ENCODE measurements at regions not wholly inside any gene's neighbourhood (a gene's known extent, or its start where the extent isn't known, plus 50 kb on each side); places are given as distances from the start of the nearest gene placed in this dataset.
A peak's percentile ranks its signal among the peaks of the same experiment; 100 is the strongest.

GRCh38 chr14:54223831-54224402 lies 172.9 kb upstream of the CDKN3 start:
- Histone ChIP-seq H3K79me2 (ENCODE audit: insufficient read depth, low read length) (no peaks in the 10 kb centered on the region), H3K4me3 (ENCODE audit: insufficient read depth, low read length) (no peak overlapping the region), H3K4me2 (ENCODE audit: insufficient read depth, low read length) (no peak overlapping the region), H3K4me1 (ENCODE audit: insufficient read depth, low read length) (peaks cover 5% of the 10 kb centered on the region), H2AFZ (ENCODE audit: low read length) (no peak overlapping the region), H4K20me1 (ENCODE audit: insufficient read depth, low read length) (no peaks in the 10 kb centered on the region), H3K9me3 (ENCODE audit: low read depth, low read length) (no peaks in the 10 kb centered on the region), H3K27me3 (ENCODE audit: insufficient read depth, low read length) (peaks cover 14% of the 10 kb centered on the region), H3K27ac (ENCODE audit: low read depth, low read length) (no peak overlapping the region), H3K36me3 (ENCODE audit: insufficient read depth, low read length) (no peaks in the 10 kb centered on the region)
- DNase-seq (ENCODE audit: insufficient read length, low spot score, missing footprints), result no peak
- TF ChIP-seq, protein P1, sequence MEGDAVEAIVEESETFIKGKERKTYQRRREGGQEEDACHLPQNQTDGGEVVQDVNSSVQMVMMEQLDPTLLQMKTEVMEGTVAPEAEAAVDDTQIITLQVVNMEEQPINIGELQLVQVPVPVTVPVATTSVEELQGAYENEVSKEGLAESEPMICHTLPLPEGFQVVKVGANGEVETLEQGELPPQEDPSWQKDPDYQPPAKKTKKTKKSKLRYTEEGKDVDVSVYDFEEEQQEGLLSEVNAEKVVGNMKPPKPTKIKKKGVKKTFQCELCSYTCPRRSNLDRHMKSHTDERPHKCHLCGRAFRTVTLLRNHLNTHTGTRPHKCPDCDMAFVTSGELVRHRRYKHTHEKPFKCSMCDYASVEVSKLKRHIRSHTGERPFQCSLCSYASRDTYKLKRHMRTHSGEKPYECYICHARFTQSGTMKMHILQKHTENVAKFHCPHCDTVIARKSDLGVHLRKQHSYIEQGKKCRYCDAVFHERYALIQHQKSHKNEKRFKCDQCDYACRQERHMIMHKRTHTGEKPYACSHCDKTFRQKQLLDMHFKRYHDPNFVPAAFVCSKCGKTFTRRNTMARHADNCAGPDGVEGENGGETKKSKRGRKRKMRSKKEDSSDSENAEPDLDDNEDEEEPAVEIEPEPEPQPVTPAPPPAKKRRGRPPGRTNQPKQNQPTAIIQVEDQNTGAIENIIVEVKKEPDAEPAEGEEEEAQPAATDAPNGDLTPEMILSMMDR (IDR thresholded peaks at IDR 0.05; ENCODE audit: extremely low read depth, low read depth, low read length), result no peak

DNA sequence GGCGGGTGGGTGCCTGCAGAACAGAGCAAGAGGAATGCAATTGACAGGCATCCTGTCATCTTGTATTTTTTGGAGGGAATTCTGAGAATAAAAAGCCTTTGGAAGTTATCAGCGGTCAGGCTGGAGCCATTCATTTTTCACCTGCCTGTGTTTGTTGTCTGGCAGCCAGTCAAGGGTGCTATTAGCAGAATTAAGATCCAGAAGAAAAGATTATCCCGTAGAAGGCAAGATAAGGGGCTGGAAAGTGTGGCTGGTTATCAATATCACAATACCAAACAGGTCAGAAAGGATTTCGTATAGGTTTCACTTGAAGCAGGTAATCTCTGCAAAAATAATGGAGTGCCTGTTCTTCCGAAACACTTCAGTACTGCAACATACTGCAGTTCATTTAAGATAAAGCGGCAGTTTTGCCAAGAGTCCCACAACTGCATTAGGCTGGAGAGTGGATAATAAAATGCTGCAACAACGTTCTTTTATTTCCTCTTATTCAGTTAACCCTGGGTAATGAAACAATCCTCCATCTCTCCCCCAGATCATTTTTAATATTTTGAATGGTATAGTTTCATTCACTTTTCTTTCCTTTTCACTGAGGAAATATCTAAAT lies 171.2 kb upstream of the CDKN3 start:
- Histone ChIP-seq H3K4me1 (ENCODE audit: insufficient read depth, low read length) (no peaks in the 10 kb centered on the region), H3K9me3 (ENCODE audit: low read depth, low read length) (no peaks in the 10 kb centered on the region), H2AFZ (ENCODE audit: low read length) (no peak overlapping the region), H3K4me2 (ENCODE audit: insufficient read depth, low read length) (no peak overlapping the region), H3K79me2 (ENCODE audit: insufficient read depth, low read length) (no peaks in the 10 kb centered on the region), H4K20me1 (ENCODE audit: insufficient read depth, low read length) (no peaks in the 10 kb centered on the region), H3K4me3 (ENCODE audit: insufficient read depth, low read length) (no peak overlapping the region), H3K27me3 (ENCODE audit: insufficient read depth, low read length) (peaks cover 8% of the 10 kb centered on the region), H3K27ac (ENCODE audit: low read depth, low read length) (no peak overlapping the region), H3K36me3 (ENCODE audit: insufficient read depth, low read length) (no peaks in the 10 kb centered on the region)
- peak; percentile 11 for DNase-seq (ENCODE audit: insufficient read length, low spot score, missing footprints)
- TF ChIP-seq, protein P1 (IDR thresholded peaks at IDR 0.05; ENCODE audit: extremely low read depth, low read depth, low read length), result no peak

DNA sequence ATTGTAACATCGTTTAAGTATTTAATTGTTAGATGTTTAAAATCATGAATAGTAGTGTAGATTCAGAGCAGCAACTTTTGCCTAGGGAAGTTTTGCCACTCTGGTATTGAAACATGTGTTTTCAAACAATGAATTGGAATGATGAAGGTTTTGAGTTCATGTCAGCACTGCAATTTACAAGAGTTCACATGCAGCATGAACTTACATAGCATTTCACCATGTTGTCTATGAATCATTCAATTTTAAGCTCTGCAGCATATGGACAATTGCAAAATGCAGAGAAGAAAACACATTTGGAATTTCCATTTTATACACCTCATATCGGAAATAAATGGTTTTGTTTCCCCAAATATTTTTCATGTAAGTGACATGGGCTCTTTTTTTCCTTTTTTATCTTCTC lies 170.7 kb upstream of the CDKN3 start:
- TF ChIP-seq, protein P1 (IDR thresholded peaks at IDR 0.05; ENCODE audit: extremely low read depth, low read depth, low read length), result no peak
- H3K4me2 ChIP-seq (ENCODE audit: insufficient read depth, low read length), result no peak overlapping the region
- no peak overlapping the region for H2AFZ ChIP-seq (ENCODE audit: low read length)
- H3K79me2 ChIP-seq (ENCODE audit: insufficient read depth, low read length), result no peaks in the 10 kb centered on the region
- H4K20me1 ChIP-seq (ENCODE audit: insufficient read depth, low read length), result no peaks in the 10 kb centered on the region
- H3K36me3 ChIP-seq (ENCODE audit: insufficient read depth, low read length), result no peaks in the 10 kb centered on the region
- DNase-seq (ENCODE audit: insufficient read length, low spot score, missing footprints), result no peak
- H3K9me3 ChIP-seq (ENCODE audit: low read depth, low read length), result no peaks in the 10 kb centered on the region
- peaks cover 8% of the 10 kb centered on the region for H3K27me3 ChIP-seq (ENCODE audit: insufficient read depth, low read length)
- no peak overlapping the region for H3K27ac ChIP-seq (ENCODE audit: low read depth, low read length)
- no peaks in the 10 kb centered on the region for H3K4me1 ChIP-seq (ENCODE audit: insufficient read depth, low read length)
- H3K4me3 ChIP-seq (ENCODE audit: insufficient read depth, low read length), result no peak overlapping the region

- no peak overlapping the region for H3K4me2 ChIP-seq (ENCODE audit: insufficient read depth, low read length)
- no peak overlapping the region for H3K27ac ChIP-seq (ENCODE audit: low read depth, low read length)
- H3K4me1 ChIP-seq (ENCODE audit: insufficient read depth, low read length), result no peaks in the 10 kb centered on the region
- H3K27me3 ChIP-seq (ENCODE audit: insufficient read depth, low read length), result peaks cover 5% of the 10 kb centered on the region
- H4K20me1 ChIP-seq (ENCODE audit: insufficient read depth, low read length), result no peaks in the 10 kb centered on the region
- no peak for DNase-seq (ENCODE audit: insufficient read length, low spot score, missing footprints)
- H3K9me3 ChIP-seq (ENCODE audit: low read depth, low read length), result no peaks in the 10 kb centered on the region
- TF ChIP-seq, protein P1 (IDR thresholded peaks at IDR 0.05; ENCODE audit: extremely low read depth, low read depth, low read length), result no peak
- H2AFZ ChIP-seq (ENCODE audit: low read length), result no peak overlapping the region
- no peaks in the 10 kb centered on the region for H3K36me3 ChIP-seq (ENCODE audit: insufficient read depth, low read length)
- no peak overlapping the region for H3K4me3 ChIP-seq (ENCODE audit: insufficient read depth, low read length)
- no peaks in the 10 kb centered on the region for H3K79me2 ChIP-seq (ENCODE audit: insufficient read depth, low read length)
Measured at GRCh38 chr14:54226558-54226957, 170.2 kb upstream of the CDKN3 start.
